HCT116 (cell line): ENCODE measurements at regions not wholly inside any gene's neighbourhood (a gene's known extent, or its start where the extent isn't known, plus 50 kb on each side); places are given as distances from the start of the nearest gene placed in this dataset.
A peak's percentile ranks its signal among the peaks of the same experiment; 100 is the strongest.

ENCODE experiments used
- ATAC-seq: fragments of 200-7000 bp; cut with Tn5 transposase; 2 replicates; pipeline ENCODE4 v1.9.1; 2020; ENCODE audit warnings: mild to moderate bottlenecking, moderate library complexity
- BruUV-seq: library from RNA; stranded (reverse); fragments of 400-500 nt; replicated peaks from 2 replicates; lab custom pipeline; 2021; lab: Mats Ljungman, UMichigan
- CTCF ChIA-PET: fragments of 300-600 bp; sonication (Branson Sonifier 250); formaldehyde crosslinking; loops from one replicate; lab custom pipeline; 2021; ENCODE audit warnings: antibody characterized with exemption; lab: Charles Lee
- POLR2A ChIA-PET: fragments of 300-600, 350-600 bp; sonication (Branson Sonifier 250); formaldehyde crosslinking; loops from one replicate; lab custom pipeline; 2021; ENCODE audit warnings: antibody characterized with exemption; lab: Charles Lee
- RAD21 ChIA-PET, 2 experiments: fragments of 300-600 bp; sonication (Branson Sonifier 250); formaldehyde crosslinking; loops; one replicate each; lab custom pipeline; 2023; ENCODE audit warnings: low total read pairs in 2 of 2; ENCODE audit not compliant: uncharacterized antibody in 2 of 2, unreplicated experiment in 2 of 2, low non-redundant PET in 1 of 2; lab: Charles Lee
- DNase-seq: peaks from one replicate; pipeline ENCODE4 v3.0.0-alpha.2; 2010; ENCODE audit warnings: low read depth, low spot score
- H2AFZ ChIP-seq: fragments of 200-600 bp; shearing (Covaris generic), sonication (generic); 2 replicates; pipeline ENCODE4 v1.6.1; 2017; ENCODE audit warnings: low read depth, mixed run types, mixed read lengths, antibody characterized with exemption, low read length; ENCODE audit not compliant: poor library complexity, severe bottlenecking
- H3K27ac ChIP-seq: 2 replicates; pipeline ENCODE4 v1.5.1; 2012; ENCODE audit warnings: low read depth, low read length
- H3K27me3 ChIP-seq: fragments of 200-600 bp; sonication (generic); 2 replicates; pipeline ENCODE4 v1.6.1; 2016; ENCODE audit warnings: mixed run types, low read length, mixed read lengths; ENCODE audit not compliant: insufficient read depth
- H3K36me3 ChIP-seq, 2 experiments: fragments of 200-500 bp in 1 of 2; fragments of 200-600 bp in 1 of 2; sonication (Bioruptor generic) in 1 of 2; sonication (generic) in 1 of 2; 2 replicates each; pipeline versions ENCODE4 v1.5.1 to v1.6.1; 2014 to 2016; ENCODE audit warnings: low read length in 2 of 2, inconsistent platforms in 1 of 2, mixed read lengths in 1 of 2, mixed run types in 1 of 2; ENCODE audit not compliant: insufficient read depth in 2 of 2, control insufficient read depth in 1 of 2
- H3K4me1 ChIP-seq, 2 experiments: fragments of 200-600 bp in 1 of 2; sonication (generic) in 1 of 2; 2 replicates each; pipeline versions ENCODE4 v1.5.1 to v1.6.1; 2012 to 2017; ENCODE audit warnings: low read length in 2 of 2, inconsistent platforms in 1 of 2, mild to moderate bottlenecking in 1 of 2, mixed read lengths in 1 of 2, mixed run types in 1 of 2, moderate library complexity in 1 of 2; ENCODE audit not compliant: insufficient read depth in 2 of 2, control insufficient read depth in 1 of 2
- H3K4me2 ChIP-seq: fragments of 200-600 bp; sonication (generic); 2 replicates; pipeline ENCODE4 v1.6.1; 2017; ENCODE audit warnings: mixed run types, low read length, mixed read lengths
- H3K4me3 ChIP-seq, 2 experiments: fragments of 200-600 bp in 1 of 2; sonication (generic) in 1 of 2; replicated peaks in 1 of 2; 2 replicates each; pipeline ENCODE4 v1.5.1; 2011 to 2016; ENCODE audit warnings: low read length in 2 of 2, control low read depth in 1 of 2, low read depth in 1 of 2, mild to moderate bottlenecking in 1 of 2, mixed read lengths in 1 of 2, mixed run types in 1 of 2
- H3K79me2 ChIP-seq: fragments of 200-600 bp; sonication (generic); 2 replicates; pipeline ENCODE4 v1.6.1; 2017; ENCODE audit warnings: mild to moderate bottlenecking, mixed run types, low read length, moderate library complexity, mixed read lengths; ENCODE audit not compliant: insufficient read depth
- H3K9ac ChIP-seq: fragments of 200-600 bp; sonication (generic); 2 replicates; pipeline ENCODE4 v1.6.1; 2016; ENCODE audit warnings: low read length, mixed read lengths
- H3K9me2 ChIP-seq: fragments of 200-600 bp; sonication (generic), shearing (Covaris generic); 2 replicates; pipeline ENCODE4 v1.6.1; 2017; ENCODE audit warnings: mixed run types, mild to moderate bottlenecking, moderate library complexity; ENCODE audit not compliant: insufficient read depth
- H3K9me3 ChIP-seq, 2 experiments: fragments of 200-500 bp in 1 of 2; fragments of 200-600 bp in 1 of 2; sonication (Bioruptor generic) in 1 of 2; sonication (generic) in 1 of 2; 2 replicates each; pipeline ENCODE4 v1.6.1; 2014 to 2017; ENCODE audit warnings: low read length in 2 of 2, mixed read lengths in 2 of 2, inconsistent platforms in 1 of 2, low read depth in 1 of 2, mild to moderate bottlenecking in 1 of 2, mixed run types in 1 of 2, moderate library complexity in 1 of 2; ENCODE audit not compliant: control insufficient read depth in 1 of 2, insufficient read depth in 1 of 2
- H4K20me1 ChIP-seq: fragments of 200-600 bp; sonication (generic), shearing (Covaris generic); 2 replicates; pipeline ENCODE4 v1.6.1; 2017; ENCODE audit warnings: mixed run types, mild to moderate bottlenecking, moderate library complexity; ENCODE audit not compliant: insufficient read depth
- ATF3 ChIP-seq: IDR thresholded peaks from 2 replicates; pipeline ENCODE4 v1.6.1; 2012
- CEBPB ChIP-seq: IDR thresholded peaks from 2 replicates; pipeline ENCODE4 v1.6.1; 2012; ENCODE audit warnings: low read depth
- EGR1 ChIP-seq: IDR thresholded peaks from 2 replicates; pipeline ENCODE4 v1.6.1; 2012; ENCODE audit warnings: low read depth
- FOSL1 ChIP-seq: IDR thresholded peaks from 2 replicates; pipeline ENCODE4 v1.6.1; 2012; ENCODE audit warnings: low read depth
- JUND ChIP-seq: IDR thresholded peaks from 2 replicates; pipeline ENCODE4 v1.6.1; 2012
- MAX ChIP-seq: IDR thresholded peaks from 2 replicates; pipeline ENCODE4 v1.6.1; 2012
- POLR2A ChIP-seq: IDR thresholded peaks from 2 replicates; pipeline ENCODE4 v1.7.0; 2011; ENCODE audit warnings: borderline replicate concordance; ENCODE audit not compliant: insufficient read depth, insufficient read length; ENCODE audit errors: extremely low read depth
- POLR2AphosphoS5 ChIP-seq: IDR thresholded peaks from 2 replicates; pipeline ENCODE4 v1.6.1; 2011; ENCODE audit warnings: mild to moderate bottlenecking, low read depth, low read length, moderate library complexity
- RAD21 ChIP-seq: IDR thresholded peaks from 2 replicates; pipeline ENCODE4 v1.6.1; 2012; ENCODE audit warnings: low read depth, mild to moderate bottlenecking
- REST ChIP-seq: IDR thresholded peaks from 2 replicates; pipeline ENCODE4 v1.6.1; 2012; ENCODE audit warnings: low read depth
- SIN3A ChIP-seq: IDR thresholded peaks from 2 replicates; pipeline ENCODE4 v1.6.1; 2012; ENCODE audit warnings: low read depth
- SP1 ChIP-seq: IDR thresholded peaks from 2 replicates; pipeline ENCODE4 v1.6.1; 2012; ENCODE audit warnings: low read depth
- SRF ChIP-seq: IDR thresholded peaks from 2 replicates; pipeline ENCODE4 v1.6.1; 2012; ENCODE audit warnings: low read depth
- TCF7L2 ChIP-seq: IDR thresholded peaks from 2 replicates; pipeline ENCODE4 v1.7.0; 2011; ENCODE audit warnings: borderline replicate concordance, inconsistent platforms; ENCODE audit not compliant: insufficient read depth, insufficient read length; ENCODE audit errors: extremely low read depth
- YY1 ChIP-seq: IDR thresholded peaks from 2 replicates; pipeline ENCODE4 v1.6.1; 2011; ENCODE audit warnings: low read length, low read depth, moderate library complexity, mild to moderate bottlenecking; ENCODE audit not compliant: insufficient replicate concordance; ENCODE audit errors: extremely low read depth
- ZBTB33 ChIP-seq: IDR thresholded peaks from 2 replicates; pipeline ENCODE4 v1.6.1; 2011; ENCODE audit warnings: mild to moderate bottlenecking, low read length, moderate library complexity; ENCODE audit not compliant: insufficient replicate concordance; ENCODE audit errors: extremely low read depth
- ZFX ChIP-seq: fragments of 450-650 bp; IDR thresholded peaks from 2 replicates; pipeline ENCODE4 v1.6.1; 2017
- intact Hi-C: fragments of 100-400 bp; cut with micrococcal nuclease; formaldehyde crosslinking; loops from 2 replicates; pipeline ENCODE4 v1.10.0; 2022

- no peak for TF ChIP-seq EGR1
- no peak for TF ChIP-seq YY1
- TF ChIP-seq JUND: no peak
- no peak for TF ChIP-seq POLR2A
- TF ChIP-seq FOSL1: no peak
- no peak for TF ChIP-seq TCF7L2
- TF ChIP-seq MAX: no peak
- TF ChIP-seq ATF3: no peak
- TF ChIP-seq POLR2AphosphoS5: no peak
- no peak for TF ChIP-seq ZBTB33
- no peak for TF ChIP-seq SP1
- TF ChIP-seq SRF: no peak
- TF ChIP-seq REST: no peak
- TF ChIP-seq ZFX: no peak
- TF ChIP-seq RAD21: no peak
- TF ChIP-seq CEBPB: no peak
- no peak for TF ChIP-seq SIN3A
- intact Hi-C loops: no loop called here
- ChIA-PET POLR2A (interaction anchor here (0.6 to 10.2 kb wide), 5 partner anchors 11 to 939 kb away, joined by 3 to 390 read pairs (median 3); a partner anchor contains a TSS), CTCF (interaction anchor here (1.6 kb wide), 1 partner anchor 16 kb away, joined by 6 read pairs; no protein-coding TSS in a partner anchor), RAD21 (interaction anchor here in 1 of 2 experiments (0.6 kb wide), 1 partner anchor 571 kb away, joined by 5 read pairs; no protein-coding TSS in a partner anchor)
- Histone ChIP-seq H3K27ac (peak overlapping the region; percentile 97; the same call in 1 of the 2 replicates), H3K36me3 (no peaks in the 10 kb centered on the region), H3K9me3 (no peaks in the 10 kb centered on the region), H3K9me2 (no peaks in the 10 kb centered on the region), H4K20me1 (no peaks in the 10 kb centered on the region), H3K4me2 (no peak overlapping the region), H3K27me3 (no peaks in the 10 kb centered on the region), H3K4me1 (peaks cover 14 to 33% of the 10 kb centered on the region in 2 experiments), H3K79me2 (0 out of 2 replicates have a peak, but pooled peaks cover 4% of the 10 kb centered on the region), H3K4me3 (no peak overlapping the region), H3K9ac (no peak overlapping the region), H2AFZ (no peak overlapping the region)
- DNase-seq (no peak), ATAC-seq (no peak)
- BruUV-seq: no TSS peak
Observed at GRCh38 chr6:27143474-27144026, 104.0 kb upstream of the PRSS16 start.
